ENCODE measurements at regions not wholly inside any gene's neighbourhood (a gene's known extent, or its start where the extent isn't known, plus 50 kb on each side); places are given as distances from the start of the nearest gene placed in this dataset.

GRCh38 chr2:236853585-236854051 is 232.1 kb upstream of the COPS8 start:
- no peak overlapping the region for H3K4me3 ChIP-seq (ENCODE audit: extremely low read depth in 1 of 4, insufficient read depth in 2 of 4, low read depth in 3 of 4, low read length in 4 of 4)
- DNase-seq (ENCODE audit: low read depth in 1 of 2, low spot score in 2 of 2) (no peak), FAIRE-seq (no peak)
- peaks cover 3 to 24% (median 16%) of the 10 kb centered on the region in 4 experiments for H3K4me1 ChIP-seq (replicated peaks in 1 of 4; ENCODE audit: control insufficient read depth in 3 of 4, insufficient read depth in 4 of 4, low read length in 3 of 4)
- H3K4ac ChIP-seq (replicated peaks; ENCODE audit: insufficient read length, low read depth, low read length): no peak overlapping the region
- H2AFZ ChIP-seq (ENCODE audit: low read length): no peak overlapping the region
- no peak overlapping the region for H2AK5ac ChIP-seq (ENCODE audit: low read depth, low read length)
- H2BK120ac ChIP-seq (replicated peaks; ENCODE audit: low read depth, low read length): no peak overlapping the region
- H3K23ac ChIP-seq (ENCODE audit: insufficient read length): no peak overlapping the region
- 0 out of 7 replicates have a peak, but pooled peaks cover 0 to under 1% (median 0%) of the 10 kb centered on the region in 4 experiments for H3K27me3 ChIP-seq (replicated peaks in 1 of 4; ENCODE audit: control insufficient read depth in 3 of 4, extremely low read depth in 1 of 4, insufficient read depth in 3 of 4, low read length in 3 of 4)
- no peak overlapping the region for H2BK20ac ChIP-seq (ENCODE audit: low read length)
- no peak overlapping the region for H3K56ac ChIP-seq (replicated peaks; ENCODE audit: insufficient read length, low read depth, low read length)
- H2BK15ac ChIP-seq (ENCODE audit: low read length): no peak overlapping the region
- no peaks in the 10 kb centered on the region for H4K20me1 ChIP-seq (replicated peaks in 1 of 2; ENCODE audit: control insufficient read depth in 1 of 2, insufficient read depth in 2 of 2, low read length in 2 of 2)
- CTCF ChIA-PET (ENCODE audit: partially characterized antibody): no interaction called here
- no peaks in the 10 kb centered on the region for H3K79me1 ChIP-seq (ENCODE audit: low read depth, low read length)
- H3K23me2 ChIP-seq (ENCODE audit: low read depth, low read length): no peaks in the 10 kb centered on the region
- no peak overlapping the region for H3K14ac ChIP-seq (ENCODE audit: insufficient read length)
- H3K36me3 ChIP-seq (ENCODE audit: control insufficient read depth in 2 of 4, insufficient read depth in 4 of 4, low read length in 3 of 4): no peaks in the 10 kb centered on the region
- no peak overlapping the region; a peak in 1 of 4 replicates for H3K4me2 ChIP-seq (ENCODE audit: insufficient read depth in 1 of 2, low read depth in 2 of 2, low read length in 2 of 2)
- no peak overlapping the region for H2BK12ac ChIP-seq (ENCODE audit: low read depth, low read length)
- no peak overlapping the region for H3K9ac ChIP-seq (replicated peaks in 1 of 4; ENCODE audit: extremely low read depth in 1 of 4, low read depth in 3 of 4, low read length in 3 of 4)
- no peak overlapping the region for H4K91ac ChIP-seq (replicated peaks; ENCODE audit: insufficient read length, low read length)
- no peak overlapping the region for H4K8ac ChIP-seq (ENCODE audit: extremely low read depth, insufficient read depth, low read length)
- no peak overlapping the region for H3K27ac ChIP-seq (ENCODE audit: low read depth, low read length)
- POLR2A ChIA-PET (ENCODE audit: partially characterized antibody): no interaction called here
- no peak overlapping the region for H4K5ac ChIP-seq (ENCODE audit: insufficient read length, low read depth, low read length)
- H3K9me3 ChIP-seq (ENCODE audit: insufficient read depth in 2 of 2, low read depth in 1 of 2, low read length in 1 of 2): peaks cover 7 to 10% of the 10 kb centered on the region in 2 experiments; a peak in 2 of 4 replicates
- 85% methylated on average over 13 of the region's 13 CpGs; no CpG with 5 or more reads in 1 of the 2 experiments for WGBS, 2 experiments (ENCODE audit: extremely low coverage in 1 of 2, insufficient coverage in 1 of 2, insufficient read length in 1 of 2, insufficient replicate concordance in 2 of 2, low coverage in 1 of 2, low lambda C conversion rate in 2 of 2, missing lambda C conversion rate in 1 of 2)
- peak overlapping the region; percentile 25; the same call in 1 of the 2 replicates for H2BK5ac ChIP-seq (ENCODE audit: low read depth, low read length)
- H3K18ac ChIP-seq (ENCODE audit: extremely low read depth, low read length): no peak overlapping the region
- no peaks in the 10 kb centered on the region for H3K79me2 ChIP-seq (ENCODE audit: control insufficient read depth in 1 of 2, insufficient read depth in 2 of 2, low read length in 2 of 2)
- TF ChIP-seq, protein P1, sequence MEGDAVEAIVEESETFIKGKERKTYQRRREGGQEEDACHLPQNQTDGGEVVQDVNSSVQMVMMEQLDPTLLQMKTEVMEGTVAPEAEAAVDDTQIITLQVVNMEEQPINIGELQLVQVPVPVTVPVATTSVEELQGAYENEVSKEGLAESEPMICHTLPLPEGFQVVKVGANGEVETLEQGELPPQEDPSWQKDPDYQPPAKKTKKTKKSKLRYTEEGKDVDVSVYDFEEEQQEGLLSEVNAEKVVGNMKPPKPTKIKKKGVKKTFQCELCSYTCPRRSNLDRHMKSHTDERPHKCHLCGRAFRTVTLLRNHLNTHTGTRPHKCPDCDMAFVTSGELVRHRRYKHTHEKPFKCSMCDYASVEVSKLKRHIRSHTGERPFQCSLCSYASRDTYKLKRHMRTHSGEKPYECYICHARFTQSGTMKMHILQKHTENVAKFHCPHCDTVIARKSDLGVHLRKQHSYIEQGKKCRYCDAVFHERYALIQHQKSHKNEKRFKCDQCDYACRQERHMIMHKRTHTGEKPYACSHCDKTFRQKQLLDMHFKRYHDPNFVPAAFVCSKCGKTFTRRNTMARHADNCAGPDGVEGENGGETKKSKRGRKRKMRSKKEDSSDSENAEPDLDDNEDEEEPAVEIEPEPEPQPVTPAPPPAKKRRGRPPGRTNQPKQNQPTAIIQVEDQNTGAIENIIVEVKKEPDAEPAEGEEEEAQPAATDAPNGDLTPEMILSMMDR (IDR thresholded peaks at IDR 0.05; ENCODE audit: control extremely low read depth in 1 of 3, insufficient read depth in 1 of 3, low read depth in 1 of 3, low read length in 3 of 3): no peak
- TF ChIP-seq YY1 (IDR thresholded peaks at IDR 0.05; ENCODE audit: low read depth, low read length) (no peak), TAF7 (optimal IDR thresholded peaks at IDR 0.05; ENCODE audit: borderline replicate concordance, low read depth, low read length) (no peak), KDM5A (IDR thresholded peaks at IDR 0.05; ENCODE audit: low read length) (no peak), KDM4A (IDR thresholded peaks at IDR 0.05; ENCODE audit: low read depth, low read length, severe bottlenecking) (no peak), KDM1A (IDR thresholded peaks at IDR 0.05; ENCODE audit: borderline replicate concordance, low read length) (no peak), GABPA (IDR thresholded peaks at IDR 0.05; ENCODE audit: borderline replicate concordance, insufficient read depth, low read length) (no peak)
- TF ChIP-seq, protein P2, sequence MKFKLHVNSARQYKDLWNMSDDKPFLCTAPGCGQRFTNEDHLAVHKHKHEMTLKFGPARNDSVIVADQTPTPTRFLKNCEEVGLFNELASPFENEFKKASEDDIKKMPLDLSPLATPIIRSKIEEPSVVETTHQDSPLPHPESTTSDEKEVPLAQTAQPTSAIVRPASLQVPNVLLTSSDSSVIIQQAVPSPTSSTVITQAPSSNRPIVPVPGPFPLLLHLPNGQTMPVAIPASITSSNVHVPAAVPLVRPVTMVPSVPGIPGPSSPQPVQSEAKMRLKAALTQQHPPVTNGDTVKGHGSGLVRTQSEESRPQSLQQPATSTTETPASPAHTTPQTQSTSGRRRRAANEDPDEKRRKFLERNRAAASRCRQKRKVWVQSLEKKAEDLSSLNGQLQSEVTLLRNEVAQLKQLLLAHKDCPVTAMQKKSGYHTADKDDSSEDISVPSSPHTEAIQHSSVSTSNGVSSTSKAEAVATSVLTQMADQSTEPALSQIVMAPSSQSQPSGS (IDR thresholded peaks at IDR 0.05; ENCODE audit: low read length): no peak
- TF ChIP-seq, protein P3, sequence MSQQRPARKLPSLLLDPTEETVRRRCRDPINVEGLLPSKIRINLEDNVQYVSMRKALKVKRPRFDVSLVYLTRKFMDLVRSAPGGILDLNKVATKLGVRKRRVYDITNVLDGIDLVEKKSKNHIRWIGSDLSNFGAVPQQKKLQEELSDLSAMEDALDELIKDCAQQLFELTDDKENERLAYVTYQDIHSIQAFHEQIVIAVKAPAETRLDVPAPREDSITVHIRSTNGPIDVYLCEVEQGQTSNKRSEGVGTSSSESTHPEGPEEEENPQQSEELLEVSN (IDR thresholded peaks at IDR 0.05): no peak

Data from H1 (cell line).